Loucy (cell line): ENCODE measurements at regions not wholly inside any gene's neighbourhood (a gene's known extent, or its start where the extent isn't known, plus 50 kb on each side); places are given as distances from the start of the nearest gene placed in this dataset.

ENCODE experiments used
- H2AFZ ChIP-seq: fragments of 200-600 bp; sonication (generic); 2 replicates; pipeline ENCODE4 v1.6.0; 2016; ENCODE audit warnings: antibody characterized with exemption, mild to moderate bottlenecking, low read length, moderate library complexity
- H3F3A ChIP-seq: fragments of 200-600 bp; 2 replicates; pipeline ENCODE4 v1.6.0; 2016; ENCODE audit warnings: antibody characterized with exemption, low read depth, mild to moderate bottlenecking
- H3K27me3 ChIP-seq: fragments of 200-600 bp; sonication (generic); 2 replicates; pipeline ENCODE4 v1.6.1; 2014; ENCODE audit warnings: low read length, mild to moderate bottlenecking; ENCODE audit not compliant: insufficient read depth, poor library complexity, severe bottlenecking
- H3K36me3 ChIP-seq: fragments of 200-600 bp; sonication (generic); 2 replicates; pipeline ENCODE4 v1.6.1; 2016; ENCODE audit warnings: low read length; ENCODE audit not compliant: insufficient read depth
- H3K4me1 ChIP-seq: fragments of 200-600 bp; sonication (generic); 2 replicates; pipeline ENCODE4 v1.5.1; 2014; ENCODE audit warnings: low read length, mild to moderate bottlenecking; ENCODE audit not compliant: insufficient read depth, poor library complexity, severe bottlenecking
- H3K4me2 ChIP-seq: fragments of 200-600 bp; sonication (generic); 2 replicates; pipeline ENCODE4 v1.6.0; 2014; ENCODE audit warnings: antibody characterized with exemption, low read length, low read depth, mild to moderate bottlenecking; ENCODE audit not compliant: poor library complexity, severe bottlenecking
- H3K4me3 ChIP-seq: fragments of 200-600 bp; sonication (generic); 2 replicates; pipeline ENCODE4 v1.5.1; 2014; ENCODE audit warnings: low read length, mild to moderate bottlenecking, mixed read lengths; ENCODE audit not compliant: poor library complexity, severe bottlenecking
- H3K79me2 ChIP-seq: fragments of 200-600 bp; sonication (generic); 2 replicates; pipeline ENCODE4 v1.6.1; 2014; ENCODE audit warnings: low read length; ENCODE audit not compliant: insufficient read depth
- H3K9ac ChIP-seq: fragments of 200-600 bp; sonication (generic); 2 replicates; pipeline ENCODE4 v1.6.0; 2014; ENCODE audit warnings: mild to moderate bottlenecking, low read depth, low read length, moderate library complexity; ENCODE audit not compliant: poor library complexity, severe bottlenecking
- H3K9me2 ChIP-seq: fragments of 200-600 bp; sonication (generic); replicated peaks from 2 replicates; pipeline ENCODE4 v1.6.1; 2016; ENCODE audit warnings: low read depth, low read length, mixed read lengths
- H3K9me3 ChIP-seq: fragments of 200-600 bp; sonication (generic); 2 replicates; pipeline ENCODE4 v1.6.1; 2014; ENCODE audit warnings: mild to moderate bottlenecking, antibody characterized with exemption, low read length, low read depth; ENCODE audit not compliant: insufficient read depth
- H4K20me1 ChIP-seq: fragments of 200-600 bp; sonication (generic); 2 replicates; pipeline ENCODE4 v1.6.0; 2014; ENCODE audit warnings: antibody characterized with exemption, low read length, mild to moderate bottlenecking; ENCODE audit not compliant: insufficient read depth, poor library complexity, severe bottlenecking
- EZH2phosphoT487 ChIP-seq: fragments of 200-600 bp; IDR thresholded peaks from 2 replicates; pipeline ENCODE4 v1.6.1; 2018; ENCODE audit warnings: antibody characterized with exemption, mild to moderate bottlenecking, moderate library complexity, borderline replicate concordance
- TF ChIP-seq, protein P1 (sequence below): fragments of 200-600 bp; sonication (generic); conservative IDR thresholded peaks from 2 replicates; pipeline ENCODE4 v1.5.1; 2014; ENCODE audit warnings: mild to moderate bottlenecking, antibody characterized with exemption, low read length

DNA sequence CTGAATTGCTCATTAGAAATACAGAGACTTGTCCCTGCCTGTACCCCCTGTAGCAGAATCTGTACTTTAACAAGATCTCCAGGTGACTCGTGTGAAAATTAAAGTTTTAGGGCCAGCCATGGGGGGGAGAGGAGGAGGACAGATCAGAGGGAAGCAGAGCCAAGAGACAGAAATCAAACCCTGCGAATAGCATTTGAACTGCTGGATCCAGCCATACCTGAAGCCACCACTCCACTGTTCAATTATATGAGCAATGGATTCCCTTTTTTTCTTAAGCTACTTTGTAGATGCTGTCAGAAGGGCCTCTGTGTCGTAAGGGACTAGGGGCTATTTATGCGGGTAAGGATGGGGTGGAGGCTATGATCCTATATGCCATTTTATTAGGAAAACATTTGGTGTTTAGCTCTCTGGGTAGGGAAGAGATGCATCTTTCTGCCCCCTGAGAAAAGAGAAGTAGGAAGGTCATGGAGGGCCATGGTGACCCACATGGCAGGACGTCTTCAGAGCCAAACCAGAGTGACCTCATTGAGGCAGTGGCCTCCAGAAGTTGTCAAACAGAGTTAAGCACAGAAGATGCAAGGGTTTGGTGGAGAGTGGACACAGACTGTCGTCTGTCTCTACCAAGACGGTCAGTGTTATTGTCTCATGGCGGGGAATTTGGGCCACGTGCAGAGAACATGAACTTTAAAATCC, 203.9 kb downstream of the PHETA1 start:
- Histone ChIP-seq H2AFZ (no peak overlapping the region), H3K4me2 (no peak overlapping the region), H3K27me3 (no peaks in the 10 kb centered on the region), H3K9me2 (no peaks in the 10 kb centered on the region), H3K36me3 (no peaks in the 10 kb centered on the region), H3K4me3 (no peak overlapping the region), H4K20me1 (no peaks in the 10 kb centered on the region), H3F3A (no peaks in the 10 kb centered on the region), H3K79me2 (no peaks in the 10 kb centered on the region), H3K4me1 (peaks cover 4% of the 10 kb centered on the region), H3K9ac (no peak overlapping the region), H3K9me3 (no peaks in the 10 kb centered on the region)
- TF ChIP-seq, protein P1, sequence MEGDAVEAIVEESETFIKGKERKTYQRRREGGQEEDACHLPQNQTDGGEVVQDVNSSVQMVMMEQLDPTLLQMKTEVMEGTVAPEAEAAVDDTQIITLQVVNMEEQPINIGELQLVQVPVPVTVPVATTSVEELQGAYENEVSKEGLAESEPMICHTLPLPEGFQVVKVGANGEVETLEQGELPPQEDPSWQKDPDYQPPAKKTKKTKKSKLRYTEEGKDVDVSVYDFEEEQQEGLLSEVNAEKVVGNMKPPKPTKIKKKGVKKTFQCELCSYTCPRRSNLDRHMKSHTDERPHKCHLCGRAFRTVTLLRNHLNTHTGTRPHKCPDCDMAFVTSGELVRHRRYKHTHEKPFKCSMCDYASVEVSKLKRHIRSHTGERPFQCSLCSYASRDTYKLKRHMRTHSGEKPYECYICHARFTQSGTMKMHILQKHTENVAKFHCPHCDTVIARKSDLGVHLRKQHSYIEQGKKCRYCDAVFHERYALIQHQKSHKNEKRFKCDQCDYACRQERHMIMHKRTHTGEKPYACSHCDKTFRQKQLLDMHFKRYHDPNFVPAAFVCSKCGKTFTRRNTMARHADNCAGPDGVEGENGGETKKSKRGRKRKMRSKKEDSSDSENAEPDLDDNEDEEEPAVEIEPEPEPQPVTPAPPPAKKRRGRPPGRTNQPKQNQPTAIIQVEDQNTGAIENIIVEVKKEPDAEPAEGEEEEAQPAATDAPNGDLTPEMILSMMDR = no peak
- no peak for TF ChIP-seq EZH2phosphoT487

DNA sequence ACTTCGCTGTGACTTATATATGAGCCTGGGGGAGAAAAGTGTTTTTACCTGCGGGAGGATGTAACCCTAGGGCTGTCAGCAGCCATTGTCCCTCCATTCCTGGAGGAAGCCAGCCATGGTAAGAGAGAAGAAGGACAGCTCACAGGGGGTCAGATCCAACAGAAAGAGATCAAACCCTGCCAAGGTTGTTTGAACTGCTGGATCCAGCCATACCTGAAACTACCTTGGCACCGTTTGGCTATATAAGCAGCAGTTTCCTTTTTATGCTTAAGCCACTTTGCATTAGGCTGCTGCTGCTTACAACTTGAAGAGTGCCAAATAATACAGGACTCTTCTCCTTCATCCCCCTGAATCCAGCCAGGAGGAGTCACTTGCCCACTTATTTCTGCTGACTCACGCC, 205.5 kb downstream of the PHETA1 start:
- H3K4me2 ChIP-seq = no peak overlapping the region
- no peaks in the 10 kb centered on the region for H3K27me3 ChIP-seq

DNA sequence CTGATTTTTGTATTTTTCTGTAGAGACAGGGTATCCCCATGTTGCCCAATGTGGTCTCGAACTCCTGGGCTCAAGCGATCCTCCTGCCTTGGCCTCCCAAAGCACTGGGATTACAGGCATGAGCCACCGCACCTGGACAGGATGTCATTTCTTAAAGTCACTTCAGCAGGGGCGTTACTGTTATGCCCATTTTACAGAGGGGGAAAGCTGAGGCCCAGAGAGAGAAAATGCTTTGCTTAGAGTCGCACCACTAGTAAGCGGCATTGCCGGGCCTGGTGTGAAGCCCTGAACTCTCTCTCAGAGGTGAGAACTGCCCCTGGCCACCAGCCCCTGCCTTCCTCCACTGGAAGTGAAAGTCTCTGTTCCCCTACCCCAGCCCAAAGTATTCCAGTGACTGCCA, 207.0 kb downstream of the PHETA1 start:
- no peaks in the 10 kb centered on the region for H3K79me2 ChIP-seq
- no peak overlapping the region for H2AFZ ChIP-seq
- no peaks in the 10 kb centered on the region for H3K9me3 ChIP-seq
- H3K36me3 ChIP-seq = no peaks in the 10 kb centered on the region
- H3K27me3 ChIP-seq = no peaks in the 10 kb centered on the region
- no peaks in the 10 kb centered on the region for H3K4me1 ChIP-seq
- no peaks in the 10 kb centered on the region for H3F3A ChIP-seq
- H3K4me2 ChIP-seq = no peak overlapping the region
- H3K4me3 ChIP-seq = no peak overlapping the region
- H3K9me2 ChIP-seq = no peaks in the 10 kb centered on the region
- TF ChIP-seq EZH2phosphoT487 = no peak
- TF ChIP-seq, protein P1 = no peak
- no peak overlapping the region for H3K9ac ChIP-seq
- H4K20me1 ChIP-seq = no peaks in the 10 kb centered on the region

More for the DNA sequence above, 205.5 kb downstream of the PHETA1 start:
- no peak overlapping the region for H2AFZ ChIP-seq
- H3K9ac ChIP-seq = no peak overlapping the region
- H3F3A ChIP-seq = no peaks in the 10 kb centered on the region
- no peak for TF ChIP-seq EZH2phosphoT487
- TF ChIP-seq, protein P1 = no peak
- H3K79me2 ChIP-seq = no peaks in the 10 kb centered on the region
- no peaks in the 10 kb centered on the region for H3K9me3 ChIP-seq
- no peaks in the 10 kb centered on the region for H3K36me3 ChIP-seq
- no peaks in the 10 kb centered on the region for H4K20me1 ChIP-seq
- H3K4me1 ChIP-seq = peaks cover 4% of the 10 kb centered on the region
- no peaks in the 10 kb centered on the region for H3K9me2 ChIP-seq
- H3K4me3 ChIP-seq = no peak overlapping the region
